ENCODE measurements at regions not wholly inside any gene's neighbourhood (a gene's known extent, or its start where the extent isn't known, plus 50 kb on each side); places are given as distances from the start of the nearest gene placed in this dataset.

DNA sequence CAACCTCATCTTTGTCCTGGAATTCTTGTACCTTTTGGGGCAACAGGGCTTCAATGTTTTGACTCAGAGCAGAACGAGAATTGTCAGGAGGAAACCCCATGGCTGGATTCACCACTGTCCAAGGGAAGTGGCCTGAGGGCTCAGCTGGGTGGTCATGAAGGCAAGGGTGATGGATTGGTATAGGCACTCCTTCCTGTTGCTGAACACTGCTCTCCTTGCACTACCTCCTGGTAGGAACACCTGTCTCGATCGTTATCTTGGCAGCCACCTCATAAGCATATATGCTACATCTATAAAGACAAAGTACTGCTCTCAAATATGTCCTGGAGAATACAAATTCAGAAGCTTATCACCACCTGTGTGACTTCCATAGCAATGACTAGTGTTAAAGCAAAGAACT, 79.8 kb downstream of the CCNG2 start:
- TF ChIP-seq POLR2AphosphoS5 (IDR thresholded peaks at IDR 0.05; ENCODE audit: low read depth) = no peak
- TF ChIP-seq, protein P1, sequence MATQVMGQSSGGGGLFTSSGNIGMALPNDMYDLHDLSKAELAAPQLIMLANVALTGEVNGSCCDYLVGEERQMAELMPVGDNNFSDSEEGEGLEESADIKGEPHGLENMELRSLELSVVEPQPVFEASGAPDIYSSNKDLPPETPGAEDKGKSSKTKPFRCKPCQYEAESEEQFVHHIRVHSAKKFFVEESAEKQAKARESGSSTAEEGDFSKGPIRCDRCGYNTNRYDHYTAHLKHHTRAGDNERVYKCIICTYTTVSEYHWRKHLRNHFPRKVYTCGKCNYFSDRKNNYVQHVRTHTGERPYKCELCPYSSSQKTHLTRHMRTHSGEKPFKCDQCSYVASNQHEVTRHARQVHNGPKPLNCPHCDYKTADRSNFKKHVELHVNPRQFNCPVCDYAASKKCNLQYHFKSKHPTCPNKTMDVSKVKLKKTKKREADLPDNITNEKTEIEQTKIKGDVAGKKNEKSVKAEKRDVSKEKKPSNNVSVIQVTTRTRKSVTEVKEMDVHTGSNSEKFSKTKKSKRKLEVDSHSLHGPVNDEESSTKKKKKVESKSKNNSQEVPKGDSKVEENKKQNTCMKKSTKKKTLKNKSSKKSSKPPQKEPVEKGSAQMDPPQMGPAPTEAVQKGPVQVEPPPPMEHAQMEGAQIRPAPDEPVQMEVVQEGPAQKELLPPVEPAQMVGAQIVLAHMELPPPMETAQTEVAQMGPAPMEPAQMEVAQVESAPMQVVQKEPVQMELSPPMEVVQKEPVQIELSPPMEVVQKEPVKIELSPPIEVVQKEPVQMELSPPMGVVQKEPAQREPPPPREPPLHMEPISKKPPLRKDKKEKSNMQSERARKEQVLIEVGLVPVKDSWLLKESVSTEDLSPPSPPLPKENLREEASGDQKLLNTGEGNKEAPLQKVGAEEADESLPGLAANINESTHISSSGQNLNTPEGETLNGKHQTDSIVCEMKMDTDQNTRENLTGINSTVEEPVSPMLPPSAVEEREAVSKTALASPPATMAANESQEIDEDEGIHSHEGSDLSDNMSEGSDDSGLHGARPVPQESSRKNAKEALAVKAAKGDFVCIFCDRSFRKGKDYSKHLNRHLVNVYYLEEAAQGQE (IDR thresholded peaks at IDR 0.05; ENCODE audit: insufficient replicate concordance, low read depth) = no peak
- TF ChIP-seq GABPA (IDR thresholded peaks at IDR 0.05; ENCODE audit: low read depth) = no peak
- TF ChIP-seq, protein P2, sequence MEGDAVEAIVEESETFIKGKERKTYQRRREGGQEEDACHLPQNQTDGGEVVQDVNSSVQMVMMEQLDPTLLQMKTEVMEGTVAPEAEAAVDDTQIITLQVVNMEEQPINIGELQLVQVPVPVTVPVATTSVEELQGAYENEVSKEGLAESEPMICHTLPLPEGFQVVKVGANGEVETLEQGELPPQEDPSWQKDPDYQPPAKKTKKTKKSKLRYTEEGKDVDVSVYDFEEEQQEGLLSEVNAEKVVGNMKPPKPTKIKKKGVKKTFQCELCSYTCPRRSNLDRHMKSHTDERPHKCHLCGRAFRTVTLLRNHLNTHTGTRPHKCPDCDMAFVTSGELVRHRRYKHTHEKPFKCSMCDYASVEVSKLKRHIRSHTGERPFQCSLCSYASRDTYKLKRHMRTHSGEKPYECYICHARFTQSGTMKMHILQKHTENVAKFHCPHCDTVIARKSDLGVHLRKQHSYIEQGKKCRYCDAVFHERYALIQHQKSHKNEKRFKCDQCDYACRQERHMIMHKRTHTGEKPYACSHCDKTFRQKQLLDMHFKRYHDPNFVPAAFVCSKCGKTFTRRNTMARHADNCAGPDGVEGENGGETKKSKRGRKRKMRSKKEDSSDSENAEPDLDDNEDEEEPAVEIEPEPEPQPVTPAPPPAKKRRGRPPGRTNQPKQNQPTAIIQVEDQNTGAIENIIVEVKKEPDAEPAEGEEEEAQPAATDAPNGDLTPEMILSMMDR (IDR thresholded peaks at IDR 0.05; ENCODE audit: insufficient read depth, low read length) = no peak
- no peak for TF ChIP-seq SPI1 (IDR thresholded peaks at IDR 0.05; ENCODE audit: borderline replicate concordance, low read depth)
- no peak overlapping the region for H3K27ac ChIP-seq (replicated peaks)
- peaks cover 4% of the 10 kb centered on the region for H3K27me3 ChIP-seq (ENCODE audit: insufficient read depth, poor library complexity, severe bottlenecking)
- DNase-seq (ENCODE audit: low read depth in 1 of 2, low spot score in 1 of 2) = no peak
- no peak overlapping the region for H3K4me3 ChIP-seq (replicated peaks; ENCODE audit: insufficient read depth, low read length)

DNA sequence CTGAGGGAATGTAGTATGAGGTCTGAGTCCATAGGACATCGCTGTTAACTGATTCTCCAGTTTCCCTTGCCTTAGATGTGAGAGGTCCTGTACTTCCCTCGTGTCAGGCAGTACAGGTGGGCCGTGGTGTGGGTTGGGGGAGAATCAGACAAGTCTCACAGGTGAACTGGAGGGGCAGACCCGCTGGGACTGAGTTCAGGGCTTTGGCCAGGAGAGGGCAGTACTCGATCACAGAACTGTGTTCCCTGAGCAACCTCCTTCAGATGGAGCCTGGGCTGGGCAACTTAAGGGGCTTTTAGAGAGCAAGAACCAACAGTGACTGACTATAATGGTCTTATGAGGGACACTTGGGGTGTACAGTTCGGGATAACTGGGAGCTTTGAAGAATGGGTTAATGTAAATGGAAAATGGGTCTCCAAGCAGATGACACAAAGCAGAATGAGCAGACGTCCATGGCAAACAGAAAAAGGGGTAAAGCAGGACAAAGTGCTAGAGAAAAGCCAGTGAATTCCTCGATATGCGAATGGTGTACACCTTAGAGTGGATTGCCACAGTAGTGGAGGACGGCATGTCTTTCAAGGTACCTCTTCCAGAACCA, 83.6 kb downstream of the CCNG2 start:
- no peak overlapping the region for H3K4me3 ChIP-seq (replicated peaks; ENCODE audit: insufficient read depth, low read length)
- TF ChIP-seq, protein P2 (IDR thresholded peaks at IDR 0.05; ENCODE audit: insufficient read depth, low read length) = peak; percentile 80
- TF ChIP-seq, protein P1 (IDR thresholded peaks at IDR 0.05; ENCODE audit: insufficient replicate concordance, low read depth) = no peak
- TF ChIP-seq GABPA (IDR thresholded peaks at IDR 0.05; ENCODE audit: low read depth) = no peak
- no peak for TF ChIP-seq SPI1 (IDR thresholded peaks at IDR 0.05; ENCODE audit: borderline replicate concordance, low read depth)
- TF ChIP-seq POLR2AphosphoS5 (IDR thresholded peaks at IDR 0.05; ENCODE audit: low read depth) = no peak
- peak; percentile 13 to 54 for DNase-seq (ENCODE audit: low read depth in 1 of 2, low spot score in 1 of 2)
- H3K27me3 ChIP-seq (ENCODE audit: insufficient read depth, poor library complexity, severe bottlenecking) = no peaks in the 10 kb centered on the region
- H3K27ac ChIP-seq (replicated peaks) = no peak overlapping the region

DNA sequence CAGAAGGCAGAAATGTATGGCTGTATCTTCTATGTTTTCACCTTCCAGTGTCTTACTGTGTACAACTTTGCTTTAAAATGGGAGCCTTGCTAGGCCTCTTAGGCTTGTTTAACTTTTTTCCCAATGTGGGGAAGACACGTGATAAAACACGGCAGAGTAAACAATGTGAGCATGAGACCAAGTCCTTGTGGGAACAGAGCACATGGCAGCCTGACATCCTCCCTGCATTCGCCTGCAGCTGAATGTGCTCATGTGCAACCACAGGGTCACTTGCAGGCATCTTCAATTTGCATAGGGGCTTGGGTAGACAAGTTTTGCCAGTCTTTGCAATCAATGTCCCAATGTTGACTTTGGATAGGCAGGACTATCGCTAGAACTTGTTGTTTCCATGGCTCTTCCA, 91.8 kb downstream of the CCNG2 start:
- H3K27me3 ChIP-seq (ENCODE audit: insufficient read depth, poor library complexity, severe bottlenecking) = no peaks in the 10 kb centered on the region
- H3K27ac ChIP-seq (replicated peaks) = no peak overlapping the region
- H3K4me3 ChIP-seq (replicated peaks; ENCODE audit: insufficient read depth, low read length) = no peak overlapping the region
- DNase-seq (ENCODE audit: low read depth in 1 of 2, low spot score in 1 of 2) = no peak
- TF ChIP-seq, protein P1 (IDR thresholded peaks at IDR 0.05; ENCODE audit: insufficient replicate concordance, low read depth) = no peak
- TF ChIP-seq SPI1 (IDR thresholded peaks at IDR 0.05; ENCODE audit: borderline replicate concordance, low read depth) (no peak), GABPA (IDR thresholded peaks at IDR 0.05; ENCODE audit: low read depth) (no peak), POLR2AphosphoS5 (IDR thresholded peaks at IDR 0.05; ENCODE audit: low read depth) (no peak)
- TF ChIP-seq, protein P2 (IDR thresholded peaks at IDR 0.05; ENCODE audit: insufficient read depth, low read length) = no peak
